ENCODE measurements at regions not wholly inside any gene's neighbourhood (a gene's known extent, or its start where the extent isn't known, plus 50 kb on each side); places are given as distances from the start of the nearest gene placed in this dataset.

- FAIRE-seq (no peak), DNase-seq (ENCODE audit: low spot score in 2 of 2) (no peak)
Observed at GRCh38 chr5:155987265-155987810, 339.6 kb upstream of the SGCD start.

GRCh38 chr5:155989879-155990278, 337.1 kb upstream of the SGCD start:
- FAIRE-seq: no peak

GRCh38 chr5:155996123-155996522, 330.8 kb upstream of the SGCD start:
- FAIRE-seq: no peak
- DNase-seq (ENCODE audit: low spot score in 2 of 2): no peak

More at GRCh38 chr5:155989879-155990278, 337.1 kb upstream of the SGCD start:
- DNase-seq (ENCODE audit: low spot score in 2 of 2): no peak

GRCh38 chr5:155998257-155998656, 328.7 kb upstream of the SGCD start:
- FAIRE-seq (no peak), DNase-seq (ENCODE audit: low spot score in 2 of 2) (no peak)

DNA sequence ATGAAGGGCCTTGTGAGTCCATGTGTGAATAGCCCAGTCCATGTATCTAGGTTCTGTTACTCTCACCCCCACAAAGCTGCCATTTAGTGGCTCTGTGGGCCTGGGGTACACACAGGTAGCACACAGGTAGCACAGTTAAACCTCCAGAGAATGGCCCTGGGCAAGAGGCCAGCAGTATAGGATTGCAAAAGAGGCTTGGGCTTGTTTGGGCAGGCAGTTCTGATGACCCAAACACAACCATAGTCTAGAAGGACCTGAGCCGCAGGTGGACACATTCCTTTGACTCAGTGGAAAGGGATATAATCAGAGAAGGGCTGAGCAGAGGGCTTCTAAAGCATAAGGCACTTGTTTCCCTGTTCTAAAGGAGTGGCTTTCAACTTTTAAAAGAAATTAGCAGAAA, 326.8 kb upstream of the SGCD start:
- FAIRE-seq (no peak), DNase-seq (ENCODE audit: low spot score in 2 of 2) (no peak)

GRCh38 chr5:156004754-156005153, 322.2 kb upstream of the SGCD start:
- DNase-seq (ENCODE audit: low spot score in 2 of 2) (no peak), FAIRE-seq (no peak)

- DNase-seq (ENCODE audit: low spot score in 2 of 2) (no peak), FAIRE-seq (no peak)
Observed at GRCh38 chr5:156006026-156006647, 320.8 kb upstream of the SGCD start.

DNA sequence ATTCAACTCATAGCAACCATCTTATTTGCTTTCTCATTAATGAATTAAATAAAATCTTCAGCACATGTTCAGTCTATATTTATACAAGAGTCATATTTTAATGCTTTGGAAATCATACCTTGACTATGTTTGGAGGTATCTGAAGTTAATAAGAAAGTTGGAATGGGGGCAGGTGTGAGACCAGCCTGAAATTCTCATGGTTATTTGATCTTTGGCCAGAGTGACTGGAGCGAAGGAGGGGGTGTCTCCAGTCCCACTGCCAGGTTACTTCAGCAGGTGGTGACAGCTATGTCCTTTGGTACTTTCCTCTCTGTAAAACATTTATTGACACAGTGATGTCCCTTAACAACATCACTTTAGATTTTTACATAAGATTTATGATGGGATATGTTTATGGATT, 318.1 kb upstream of the SGCD start:
- FAIRE-seq (no peak), DNase-seq (ENCODE audit: low spot score in 2 of 2) (no peak)

GRCh38 chr5:156009583-156009982, 317.4 kb upstream of the SGCD start:
- FAIRE-seq (no peak), DNase-seq (ENCODE audit: low spot score in 2 of 2) (no peak)

DNA sequence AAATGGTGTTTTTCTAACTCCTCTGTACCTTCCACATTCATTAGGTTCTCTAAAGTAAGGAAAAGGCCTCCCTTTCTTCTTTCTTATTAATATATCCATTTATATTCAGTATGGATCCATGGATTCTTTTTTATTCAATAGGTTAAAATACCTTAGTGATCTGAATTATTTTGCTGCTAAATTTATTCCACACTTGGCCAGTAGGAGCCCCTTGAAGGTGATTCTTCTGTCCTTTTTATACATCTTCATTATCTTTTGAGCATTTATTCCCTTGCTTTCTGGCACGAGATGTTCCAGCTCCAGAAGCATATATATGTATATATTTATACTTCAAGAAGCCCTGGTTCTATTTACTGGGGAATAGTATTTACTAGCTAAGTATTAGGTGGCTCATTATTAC, 311.8 kb upstream of the SGCD start:
- no peak for DNase-seq (ENCODE audit: low spot score in 2 of 2)
- no peak for FAIRE-seq

DNA sequence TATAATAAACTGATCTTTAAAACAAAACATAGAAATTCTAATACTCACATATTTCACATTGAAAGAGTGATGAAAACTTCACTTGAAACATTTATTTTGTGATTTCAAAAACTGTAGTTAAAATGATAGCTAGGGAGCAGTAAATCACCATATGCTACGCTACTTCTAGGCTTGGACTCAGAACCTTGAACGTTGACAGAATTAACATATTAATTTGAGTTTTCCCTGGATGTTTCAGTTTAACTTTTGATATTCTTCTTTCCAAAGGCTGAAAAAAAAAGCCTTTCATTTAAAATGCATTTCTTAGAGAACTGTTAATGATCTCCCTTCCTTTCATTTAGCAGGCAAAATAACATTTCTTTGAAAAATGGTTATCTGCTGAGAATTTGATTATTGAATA, 307.8 kb upstream of the SGCD start:
- no peak for FAIRE-seq
- no peak for DNase-seq (ENCODE audit: low spot score in 2 of 2)

DNA sequence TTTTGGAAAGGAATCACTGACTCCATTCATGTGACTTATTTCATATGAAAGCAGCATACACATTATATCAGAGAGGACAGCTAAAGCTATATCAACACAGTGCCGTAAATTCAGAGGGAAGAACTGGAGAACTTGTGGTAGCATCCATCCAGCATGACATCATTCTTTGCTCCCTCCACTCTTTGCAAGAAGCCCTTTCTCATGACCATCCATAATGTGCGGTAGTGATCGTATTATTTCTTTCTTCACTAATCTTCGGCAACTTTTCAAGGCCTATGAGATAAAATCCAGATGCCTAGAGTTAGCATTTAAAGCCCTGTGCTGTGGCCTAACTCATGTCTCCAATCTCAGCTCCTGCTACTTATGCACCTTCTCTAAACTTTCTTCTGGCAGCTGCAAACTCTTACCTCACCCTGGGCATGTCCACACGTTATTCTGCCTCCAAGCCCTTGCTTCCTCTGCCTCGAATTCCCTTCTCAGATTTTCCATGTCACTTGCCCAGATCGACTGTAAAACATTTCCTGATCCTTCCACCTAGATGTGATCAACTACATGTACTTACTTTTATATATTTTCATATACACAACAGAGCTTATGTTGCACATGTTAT, 307.3 kb upstream of the SGCD start:
- DNase-seq (ENCODE audit: low spot score in 2 of 2): no peak
- FAIRE-seq: no peak

DNA sequence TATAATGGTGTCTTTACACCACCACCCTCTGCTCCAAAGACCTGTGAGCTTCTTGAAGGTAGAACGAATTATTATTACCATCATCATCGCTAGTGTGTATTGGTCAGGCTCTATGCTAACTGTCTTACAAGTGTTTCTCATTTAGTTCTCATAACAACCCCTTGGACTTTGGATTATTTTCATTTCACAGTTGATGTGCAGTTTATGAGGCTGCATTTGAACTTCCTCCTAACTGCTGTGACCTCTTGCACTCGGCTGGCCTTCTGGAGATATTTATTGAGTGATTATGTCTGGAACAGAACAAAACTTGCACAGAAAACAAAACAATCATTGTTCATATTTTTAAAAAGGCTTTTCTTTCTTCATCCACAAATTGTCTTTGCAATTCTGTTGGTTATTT, 306.3 kb upstream of the SGCD start:
- FAIRE-seq (no peak), DNase-seq (ENCODE audit: low spot score in 2 of 2) (no peak)

DNA sequence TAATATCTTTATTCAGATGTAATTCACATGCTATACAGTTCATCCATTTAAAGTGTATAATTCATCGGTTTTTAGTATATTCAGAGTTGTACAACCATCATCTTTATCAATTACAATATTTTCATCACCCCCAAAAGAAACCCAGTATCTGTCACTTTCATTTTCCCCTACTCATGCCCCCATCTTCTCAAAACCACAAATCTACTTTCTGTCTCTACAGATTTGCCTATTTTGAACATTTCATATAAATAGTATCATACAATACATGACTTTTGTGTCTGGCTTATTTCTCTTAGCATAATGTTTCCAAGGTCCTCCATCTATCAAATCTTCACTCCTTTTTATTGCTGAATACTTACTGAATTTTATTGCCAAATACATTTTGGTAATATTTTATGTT, 305.1 kb upstream of the SGCD start:
- no peak for DNase-seq (ENCODE audit: low spot score in 2 of 2)
- FAIRE-seq: no peak

- FAIRE-seq: no peak
- no peak for DNase-seq (ENCODE audit: low spot score in 2 of 2)
Observed at GRCh38 chr5:156025656-156026055, 301.3 kb upstream of the SGCD start.

DNA sequence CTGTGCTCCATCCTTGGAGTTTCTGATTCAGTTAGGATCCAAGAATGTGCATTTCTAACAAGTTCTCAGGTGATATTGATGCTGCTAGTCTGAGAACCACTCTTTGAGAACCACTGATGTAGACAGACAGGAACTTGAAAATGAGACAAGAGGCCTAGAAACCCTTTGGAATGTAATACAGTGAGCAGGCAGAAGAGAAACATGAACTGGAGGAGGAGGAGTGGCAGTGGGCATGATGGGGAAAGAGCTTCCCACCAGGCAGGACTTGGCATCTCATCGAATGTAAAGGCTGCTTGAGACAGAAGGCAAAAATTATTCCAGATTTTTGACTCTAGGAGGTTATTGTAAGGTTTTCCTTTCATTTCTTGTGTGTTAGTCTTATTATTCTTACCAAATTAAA, 295.8 kb upstream of the SGCD start:
- FAIRE-seq: no peak

DNA sequence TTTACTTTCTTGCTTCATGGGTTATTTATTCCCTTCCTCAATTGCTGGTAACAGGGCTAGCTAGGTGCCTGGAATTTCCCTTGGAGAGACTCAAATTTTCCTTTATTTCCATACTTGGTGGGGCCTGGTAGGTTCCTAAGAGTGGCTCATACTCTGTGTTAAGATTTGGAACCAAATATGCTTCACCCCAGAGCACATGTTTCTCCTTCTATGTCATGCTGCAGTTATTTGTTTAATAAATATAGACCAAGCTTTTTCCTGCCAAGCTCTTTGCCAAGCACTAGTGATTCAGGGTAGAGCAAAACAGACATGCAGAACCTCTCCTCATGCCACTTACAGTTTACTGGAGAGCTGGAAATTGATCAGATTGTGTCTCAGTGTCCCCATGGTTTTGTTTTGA, 290.3 kb upstream of the SGCD start:
- no peak for FAIRE-seq
- no peak for DNase-seq (ENCODE audit: low spot score in 2 of 2)

More for the DNA sequence above, 295.8 kb upstream of the SGCD start:
- DNase-seq (ENCODE audit: low spot score in 2 of 2): no peak

- DNase-seq (ENCODE audit: low spot score in 2 of 2): no peak
- no peak for FAIRE-seq
Observed at GRCh38 chr5:156037151-156037909, 289.6 kb upstream of the SGCD start.

DNA sequence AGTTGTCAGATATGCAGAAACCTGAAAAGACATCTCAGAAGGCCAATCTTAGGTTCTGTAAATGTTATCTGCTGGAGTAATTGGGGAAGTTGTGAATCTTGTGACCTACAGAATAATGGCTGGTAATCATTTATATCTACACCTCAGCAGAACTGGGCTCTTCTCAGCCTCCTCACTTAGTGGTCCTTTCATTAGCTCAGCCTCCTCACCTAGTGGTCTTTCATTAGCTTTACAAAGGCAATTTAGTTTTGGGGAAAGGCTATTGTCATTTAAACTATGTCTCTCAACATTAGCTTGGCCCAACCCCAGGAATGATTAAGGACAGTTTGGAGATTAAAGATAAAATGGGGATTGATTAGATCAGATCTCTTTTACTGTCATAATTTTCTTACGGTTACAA, 284.2 kb upstream of the SGCD start:
- DNase-seq (ENCODE audit: low spot score in 2 of 2) (no peak), FAIRE-seq (no peak)

GRCh38 chr5:156043351-156043750, 283.6 kb upstream of the SGCD start:
- FAIRE-seq (no peak), DNase-seq (ENCODE audit: low spot score in 2 of 2) (peak in 1 of 2 donors; percentile 1)

GRCh38 chr5:156051972-156052371, 275.0 kb upstream of the SGCD start:
- no peak for DNase-seq (ENCODE audit: low spot score in 2 of 2)

GRCh38 chr5:156052656-156053055, 274.3 kb upstream of the SGCD start:
- DNase-seq (ENCODE audit: low spot score in 2 of 2): no peak
- no peak for FAIRE-seq

More at GRCh38 chr5:156051972-156052371, 275.0 kb upstream of the SGCD start:
- FAIRE-seq: no peak
